ENCODE measurements at regions not wholly inside any gene's neighbourhood (a gene's known extent, or its start where the extent isn't known, plus 50 kb on each side); places are given as distances from the start of the nearest gene placed in this dataset.
"Not testable (repeated sequence)": the region's sequence is repeated elsewhere in the genome, so short reads cannot be mapped to it uniquely, and the experiment has no call there.

GRCh38 chr3:72270072-72270681, 485.2 kb upstream of the PROK2 start:
- no peak overlapping the region for H2BK15ac ChIP-seq (replicated peaks; ENCODE audit: low read depth)
- no CpG with 5 or more reads among the region's 9 CpGs for WGBS (ENCODE audit: extremely low coverage, insufficient coverage, low lambda C conversion rate)
- no peaks in the 10 kb centered on the region for H3K79me2 ChIP-seq (ENCODE audit: control insufficient read depth, insufficient read depth, low read length)
- no peak overlapping the region for H3K27ac ChIP-seq (ENCODE audit: low read depth, low read length)
- H3K23ac ChIP-seq (ENCODE audit: low read length), result no peak overlapping the region
- no peak overlapping the region for H3K56ac ChIP-seq (ENCODE audit: low read length)
- H4K8ac ChIP-seq (ENCODE audit: low read depth, low read length), result no peak overlapping the region
- H3K4ac ChIP-seq (ENCODE audit: low read depth, low read length), result no peak overlapping the region
- peaks cover 7% of the 10 kb centered on the region for H3K4me1 ChIP-seq (ENCODE audit: control insufficient read depth, low read depth, low read length)
- peak; percentile 88 for DNase-seq
- no peak overlapping the region for H3K18ac ChIP-seq (ENCODE audit: low read length)
- no peak overlapping the region for H2BK5ac ChIP-seq (ENCODE audit: low read length)
- no peak overlapping the region for H4K5ac ChIP-seq (ENCODE audit: low read length)
- H3K9ac ChIP-seq (ENCODE audit: low read length), result no peak overlapping the region
- no peak overlapping the region for H2BK120ac ChIP-seq (ENCODE audit: low read depth, low read length)
- H3K4me3 ChIP-seq (ENCODE audit: low read length), result no peak overlapping the region
- no peaks in the 10 kb centered on the region for H3K36me3 ChIP-seq (ENCODE audit: control insufficient read depth, insufficient read depth, low read length)
- no peak overlapping the region for H2AK5ac ChIP-seq (ENCODE audit: low read length)
- no peak overlapping the region for H3K4me2 ChIP-seq (ENCODE audit: low read length)
- H3K79me1 ChIP-seq (ENCODE audit: low read length), result no peaks in the 10 kb centered on the region
- no peaks in the 10 kb centered on the region for H3K27me3 ChIP-seq (ENCODE audit: insufficient read depth, low read length, poor library complexity)

- Histone ChIP-seq H2BK15ac (replicated peaks; ENCODE audit: low read depth) (no peak overlapping the region), H3K79me1 (ENCODE audit: low read length) (no peaks in the 10 kb centered on the region), H3K79me2 (ENCODE audit: control insufficient read depth, insufficient read depth, low read length) (no peaks in the 10 kb centered on the region), H3K27ac (ENCODE audit: low read depth, low read length) (no peak overlapping the region), H3K27me3 (ENCODE audit: insufficient read depth, low read length, poor library complexity) (no peaks in the 10 kb centered on the region), H3K18ac (ENCODE audit: low read length) (no peak overlapping the region), H4K8ac (ENCODE audit: low read depth, low read length) (no peak overlapping the region), H3K4ac (ENCODE audit: low read depth, low read length) (peak overlapping the region; percentile 36), H3K4me3 (ENCODE audit: low read length) (no peak overlapping the region), H3K36me3 (ENCODE audit: control insufficient read depth, insufficient read depth, low read length) (no peaks in the 10 kb centered on the region), H2AK5ac (ENCODE audit: low read length) (no peak overlapping the region), H3K23ac (ENCODE audit: low read length) (no peak overlapping the region), H3K4me2 (ENCODE audit: low read length) (no peak overlapping the region), H4K5ac (ENCODE audit: low read length) (no peak overlapping the region), H2BK120ac (ENCODE audit: low read depth, low read length) (no peak overlapping the region), H3K4me1 (ENCODE audit: control insufficient read depth, low read depth, low read length) (peaks cover 7% of the 10 kb centered on the region), H2BK5ac (ENCODE audit: low read length) (no peak overlapping the region), H3K9ac (ENCODE audit: low read length) (no peak overlapping the region), H3K56ac (ENCODE audit: low read length) (no peak overlapping the region)
- WGBS (ENCODE audit: extremely low coverage, insufficient coverage, low lambda C conversion rate), result no CpG with 5 or more reads among the region's 3 CpGs
- DNase-seq, result no peak
These were observed 484.5 kb upstream of the PROK2 start for GRCh38 chr3:72269475-72269874.

- H2BK5ac ChIP-seq (ENCODE audit: low read length); H2AK5ac ChIP-seq (ENCODE audit: low read length); DNase-seq; H3K79me1 ChIP-seq (ENCODE audit: low read length); H3K18ac ChIP-seq (ENCODE audit: low read length); H3K36me3 ChIP-seq (ENCODE audit: control insufficient read depth, insufficient read depth, low read length); H4K8ac ChIP-seq (ENCODE audit: low read depth, low read length); H2BK120ac ChIP-seq (ENCODE audit: low read depth, low read length); H3K56ac ChIP-seq (ENCODE audit: low read length); H3K23ac ChIP-seq (ENCODE audit: low read length); H3K4me3 ChIP-seq (ENCODE audit: low read length); H3K4me2 ChIP-seq (ENCODE audit: low read length); H3K27me3 ChIP-seq (ENCODE audit: insufficient read depth, low read length, poor library complexity); H3K4me1 ChIP-seq (ENCODE audit: control insufficient read depth, low read depth, low read length); H3K27ac ChIP-seq (ENCODE audit: low read depth, low read length); H3K9ac ChIP-seq (ENCODE audit: low read length); H3K4ac ChIP-seq (ENCODE audit: low read depth, low read length); H4K5ac ChIP-seq (ENCODE audit: low read length); H2BK15ac ChIP-seq (replicated peaks; ENCODE audit: low read depth); H3K79me2 ChIP-seq (ENCODE audit: control insufficient read depth, insufficient read depth, low read length): not testable (repeated sequence)
- no CpG with 5 or more reads among the region's 7 CpGs for WGBS (ENCODE audit: extremely low coverage, insufficient coverage, low lambda C conversion rate)
These were observed 482.1 kb upstream of the PROK2 start for GRCh38 chr3:72266921-72267524.

- H3K27ac ChIP-seq (ENCODE audit: low read depth, low read length), result no peak overlapping the region
- H3K9ac ChIP-seq (ENCODE audit: low read length), result no peak overlapping the region
- no peak overlapping the region for H2AK5ac ChIP-seq (ENCODE audit: low read length)
- no peak overlapping the region for H2BK120ac ChIP-seq (ENCODE audit: low read depth, low read length)
- no peak overlapping the region for H3K4me2 ChIP-seq (ENCODE audit: low read length)
- no peak overlapping the region for H3K4me3 ChIP-seq (ENCODE audit: low read length)
- H3K4me1 ChIP-seq (ENCODE audit: control insufficient read depth, low read depth, low read length), result no peaks in the 10 kb centered on the region
- no peak overlapping the region for H3K56ac ChIP-seq (ENCODE audit: low read length)
- H3K23ac ChIP-seq (ENCODE audit: low read length), result no peak overlapping the region
- no peaks in the 10 kb centered on the region for H3K79me1 ChIP-seq (ENCODE audit: low read length)
- no peak overlapping the region for H3K4ac ChIP-seq (ENCODE audit: low read depth, low read length)
- no peak for DNase-seq
- H4K8ac ChIP-seq (ENCODE audit: low read depth, low read length), result no peak overlapping the region
- H3K36me3 ChIP-seq (ENCODE audit: control insufficient read depth, insufficient read depth, low read length), result no peaks in the 10 kb centered on the region
- H2BK15ac ChIP-seq (replicated peaks; ENCODE audit: low read depth), result no peak overlapping the region
- no peak overlapping the region for H4K5ac ChIP-seq (ENCODE audit: low read length)
- no CpG with 5 or more reads among the region's 3 CpGs for WGBS (ENCODE audit: extremely low coverage, insufficient coverage, low lambda C conversion rate)
- no peak overlapping the region for H2BK5ac ChIP-seq (ENCODE audit: low read length)
- no peaks in the 10 kb centered on the region for H3K79me2 ChIP-seq (ENCODE audit: control insufficient read depth, insufficient read depth, low read length)
- no peaks in the 10 kb centered on the region for H3K27me3 ChIP-seq (ENCODE audit: insufficient read depth, low read length, poor library complexity)
- H3K18ac ChIP-seq (ENCODE audit: low read length), result no peak overlapping the region
These were observed 481.0 kb upstream of the PROK2 start for GRCh38 chr3:72266016-72266370.

DNA sequence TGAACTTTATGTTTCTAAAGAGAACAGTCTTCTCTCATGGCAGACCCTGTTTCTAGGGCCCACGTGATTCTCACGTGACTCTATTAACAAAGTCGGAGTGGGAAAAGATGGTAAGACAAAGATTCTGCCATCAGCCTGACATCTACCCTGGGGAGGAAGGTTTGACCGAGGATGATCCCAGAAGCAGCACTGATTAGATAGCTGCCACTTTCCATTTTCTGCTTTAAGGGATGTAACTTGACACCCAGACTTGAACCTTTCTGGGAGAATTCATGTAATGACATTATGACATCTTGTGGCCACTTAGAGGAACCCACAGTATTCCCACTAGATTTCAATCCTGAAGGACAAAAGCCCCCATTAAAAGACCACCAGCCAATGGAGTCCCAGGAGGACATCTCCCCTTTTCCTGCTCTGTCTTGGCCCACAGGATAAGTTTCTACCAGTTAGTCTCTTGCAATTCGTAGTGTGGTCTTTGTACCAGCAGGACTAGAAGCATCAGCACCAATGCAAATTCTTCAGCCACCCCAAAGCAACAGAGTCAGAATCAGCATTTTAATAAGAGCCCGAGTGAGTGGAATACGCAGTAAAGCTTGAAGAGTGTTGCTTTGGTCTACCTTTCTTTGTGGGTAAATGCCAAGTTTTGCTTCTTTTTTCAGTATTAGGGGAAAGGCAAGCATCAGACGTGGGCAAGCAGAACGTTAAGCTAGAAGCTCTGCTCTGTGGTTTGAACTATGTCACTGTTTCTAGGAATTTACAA, 480.5 kb upstream of the PROK2 start:
- no peaks in the 10 kb centered on the region for H3K79me2 ChIP-seq (ENCODE audit: control insufficient read depth, insufficient read depth, low read length)
- no CpG with 5 or more reads among the region's 9 CpGs for WGBS (ENCODE audit: extremely low coverage, insufficient coverage, low lambda C conversion rate)

More for the DNA sequence above, 480.5 kb upstream of the PROK2 start:
- H3K4ac ChIP-seq (ENCODE audit: low read depth, low read length), result no peak overlapping the region
- no peaks in the 10 kb centered on the region for H3K79me1 ChIP-seq (ENCODE audit: low read length)
- H4K8ac ChIP-seq (ENCODE audit: low read depth, low read length), result no peak overlapping the region
- H3K56ac ChIP-seq (ENCODE audit: low read length), result no peak overlapping the region
- no peaks in the 10 kb centered on the region for H3K36me3 ChIP-seq (ENCODE audit: control insufficient read depth, insufficient read depth, low read length)
- no peak overlapping the region for H3K18ac ChIP-seq (ENCODE audit: low read length)
- no peak overlapping the region for H2AK5ac ChIP-seq (ENCODE audit: low read length)
- no peak overlapping the region for H3K4me2 ChIP-seq (ENCODE audit: low read length)
- H4K5ac ChIP-seq (ENCODE audit: low read length), result no peak overlapping the region
- no peak overlapping the region for H3K4me3 ChIP-seq (ENCODE audit: low read length)
- H2BK15ac ChIP-seq (replicated peaks; ENCODE audit: low read depth), result no peak overlapping the region
- peak; percentile 87 for DNase-seq
- no peak overlapping the region for H2BK120ac ChIP-seq (ENCODE audit: low read depth, low read length)
- no peaks in the 10 kb centered on the region for H3K4me1 ChIP-seq (ENCODE audit: control insufficient read depth, low read depth, low read length)
- no peak overlapping the region for H3K23ac ChIP-seq (ENCODE audit: low read length)
- no peak overlapping the region for H3K27ac ChIP-seq (ENCODE audit: low read depth, low read length)
- no peak overlapping the region for H3K9ac ChIP-seq (ENCODE audit: low read length)
- H2BK5ac ChIP-seq (ENCODE audit: low read length), result no peak overlapping the region
- H3K27me3 ChIP-seq (ENCODE audit: insufficient read depth, low read length, poor library complexity), result no peaks in the 10 kb centered on the region

Measured in mesendoderm (in vitro differentiated cells).